ENCODE measurements at regions not wholly inside any gene's neighbourhood (a gene's known extent, or its start where the extent isn't known, plus 50 kb on each side); places are given as distances from the start of the nearest gene placed in this dataset.

DNA sequence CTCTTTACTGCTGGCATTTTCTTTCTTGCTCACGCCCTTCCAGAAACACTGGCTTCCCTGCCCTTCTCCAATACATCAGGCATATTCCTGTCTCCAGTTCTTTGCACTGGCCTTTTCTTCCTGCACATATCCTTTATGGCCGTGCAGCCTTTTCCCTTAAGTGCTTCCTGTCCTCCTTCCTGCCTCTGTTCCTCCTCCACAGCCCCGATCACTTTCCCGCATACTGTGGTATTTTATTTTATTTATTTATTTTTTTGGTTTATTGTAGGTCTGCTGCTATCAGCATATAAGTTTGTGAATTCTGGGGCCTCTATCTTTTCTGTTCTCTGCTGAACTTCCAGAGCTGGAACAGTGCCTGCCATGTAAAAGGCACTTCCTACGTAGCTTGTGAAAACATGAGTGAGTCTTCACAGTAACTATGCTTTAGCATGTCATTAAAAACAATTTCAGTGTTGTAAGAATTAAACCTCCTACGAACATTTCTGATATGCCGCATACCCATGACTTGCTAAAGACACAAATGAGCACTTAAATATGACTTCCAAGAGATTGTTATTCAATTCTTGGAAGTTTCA lies 289.1 kb downstream of the TRIB2 start:
- Histone ChIP-seq H3K4me3 (no peak overlapping the region), H3K4me1 (no peaks in the 10 kb centered on the region), H3K27me3 (peaks cover 0 to 2% of the 10 kb centered on the region in 2 donors), H3K27ac (no peak overlapping the region), H3K9me3 (no peaks in the 10 kb centered on the region), H3K36me3 (no peaks in the 10 kb centered on the region)
- DNase-seq = no peak
- 51% methylated on average over 7 of the region's 7 CpGs for WGBS (ENCODE audit: insufficient coverage, low coverage, low lambda C conversion rate, missing lambda C conversion rate)
- peak; percentile 32 to 65 (median 50) for ATAC-seq
- intact Hi-C loops (cut with DNase I) = no loop called here
- no peak for TF ChIP-seq POLR2A (IDR thresholded peaks at IDR 0.05)
- TF ChIP-seq, protein P1, sequence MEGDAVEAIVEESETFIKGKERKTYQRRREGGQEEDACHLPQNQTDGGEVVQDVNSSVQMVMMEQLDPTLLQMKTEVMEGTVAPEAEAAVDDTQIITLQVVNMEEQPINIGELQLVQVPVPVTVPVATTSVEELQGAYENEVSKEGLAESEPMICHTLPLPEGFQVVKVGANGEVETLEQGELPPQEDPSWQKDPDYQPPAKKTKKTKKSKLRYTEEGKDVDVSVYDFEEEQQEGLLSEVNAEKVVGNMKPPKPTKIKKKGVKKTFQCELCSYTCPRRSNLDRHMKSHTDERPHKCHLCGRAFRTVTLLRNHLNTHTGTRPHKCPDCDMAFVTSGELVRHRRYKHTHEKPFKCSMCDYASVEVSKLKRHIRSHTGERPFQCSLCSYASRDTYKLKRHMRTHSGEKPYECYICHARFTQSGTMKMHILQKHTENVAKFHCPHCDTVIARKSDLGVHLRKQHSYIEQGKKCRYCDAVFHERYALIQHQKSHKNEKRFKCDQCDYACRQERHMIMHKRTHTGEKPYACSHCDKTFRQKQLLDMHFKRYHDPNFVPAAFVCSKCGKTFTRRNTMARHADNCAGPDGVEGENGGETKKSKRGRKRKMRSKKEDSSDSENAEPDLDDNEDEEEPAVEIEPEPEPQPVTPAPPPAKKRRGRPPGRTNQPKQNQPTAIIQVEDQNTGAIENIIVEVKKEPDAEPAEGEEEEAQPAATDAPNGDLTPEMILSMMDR (IDR thresholded peaks at IDR 0.05) = no peak

DNA sequence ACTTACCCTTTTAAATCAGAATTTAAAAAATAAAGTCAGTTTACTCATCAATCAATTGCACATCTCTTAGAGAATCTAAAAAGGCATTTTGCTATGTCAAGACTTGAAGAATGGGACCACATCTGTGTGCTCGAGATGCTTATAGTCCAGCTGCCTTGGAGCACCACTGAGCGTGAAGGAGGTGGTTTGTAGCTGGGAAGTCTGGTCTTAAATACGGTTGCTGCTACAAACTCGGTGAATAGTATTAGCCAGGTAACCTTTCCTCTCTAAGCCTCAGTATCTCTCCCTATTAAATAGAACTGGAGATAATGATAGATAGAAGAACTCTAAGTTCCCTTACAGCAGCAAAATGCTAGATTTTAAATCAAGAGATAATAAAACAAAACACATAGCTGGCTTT lies 289.7 kb downstream of the TRIB2 start:
- no peaks in the 10 kb centered on the region for H3K4me1 ChIP-seq
- no peak for TF ChIP-seq POLR2A (IDR thresholded peaks at IDR 0.05)
- TF ChIP-seq, protein P1 (IDR thresholded peaks at IDR 0.05) = no peak
- no peaks in the 10 kb centered on the region for H3K9me3 ChIP-seq
- WGBS (ENCODE audit: insufficient coverage, low coverage, low lambda C conversion rate, missing lambda C conversion rate) = 30% methylated on average over 3 of the region's 4 CpGs
- ATAC-seq (peak in 2 of 4 donors; percentile 11 to 27), DNase-seq (no peak)
- peaks cover 0 to 2% of the 10 kb centered on the region in 2 donors for H3K27me3 ChIP-seq
- intact Hi-C loops (cut with DNase I) = no loop called here
- H3K36me3 ChIP-seq = no peaks in the 10 kb centered on the region
- no peak overlapping the region for H3K4me3 ChIP-seq
- H3K27ac ChIP-seq = peak overlapping the region in 1 of 3 donors; percentile 11

DNA sequence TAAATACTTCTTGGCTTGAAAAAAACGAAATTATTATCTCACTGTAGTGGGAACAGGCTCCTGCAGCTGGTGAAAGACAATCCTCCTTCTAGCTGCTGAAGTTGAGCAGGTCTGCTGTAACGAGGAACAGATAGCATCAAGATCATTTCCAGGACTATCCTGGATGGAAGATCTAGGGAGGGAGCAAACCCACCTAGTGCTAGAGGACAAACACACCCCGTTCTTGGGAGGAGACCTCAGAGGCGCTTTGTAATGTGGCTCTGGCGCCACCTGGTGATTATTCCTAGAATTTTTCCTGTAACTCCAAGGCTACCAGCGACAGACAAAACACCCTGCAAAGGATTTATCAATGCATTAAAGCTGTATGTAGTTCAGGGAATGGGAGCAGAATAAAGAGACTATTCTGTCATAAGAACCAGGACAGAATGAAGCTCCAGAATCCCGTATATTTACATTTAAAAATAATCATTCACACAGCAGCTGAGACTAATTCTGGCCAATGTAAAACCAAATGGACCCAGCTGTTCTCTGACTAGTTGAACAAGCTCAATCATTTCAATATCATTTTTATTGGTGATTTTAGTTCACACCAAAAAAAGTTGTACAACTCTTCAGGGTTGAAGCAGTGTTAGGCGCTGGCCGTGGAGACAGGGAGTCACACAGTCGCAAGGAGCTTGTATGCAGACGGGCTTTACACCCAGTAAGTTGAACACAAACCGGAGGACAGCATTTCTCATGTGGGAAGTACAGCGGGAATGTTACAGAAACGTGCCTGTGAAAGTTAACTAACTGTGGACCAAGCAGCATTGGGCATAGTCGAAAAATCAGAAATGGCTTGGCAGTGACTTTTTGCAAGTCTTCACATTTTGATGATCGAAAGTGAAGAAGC lies 290.3 kb downstream of the TRIB2 start:
- no peaks in the 10 kb centered on the region for H3K9me3 ChIP-seq
- peaks cover 0 to 2% of the 10 kb centered on the region in 2 donors for H3K27me3 ChIP-seq
- no peaks in the 10 kb centered on the region for H3K4me1 ChIP-seq
- DNase-seq (peak in 2 of 3 donors; percentile 29 to 59), ATAC-seq (peak; percentile 87 to 92 (median 89))
- H3K27ac ChIP-seq = no peak overlapping the region
- no peak overlapping the region for H3K4me3 ChIP-seq
- intact Hi-C loops (cut with DNase I) = no loop called here
- H3K36me3 ChIP-seq = no peaks in the 10 kb centered on the region
- TF ChIP-seq, protein P1 (IDR thresholded peaks at IDR 0.05) = peak; percentile 81 to 87 (median 86)
- TF ChIP-seq POLR2A (IDR thresholded peaks at IDR 0.05) = no peak
- 19% methylated on average over 16 of the region's 16 CpGs for WGBS (ENCODE audit: insufficient coverage, low coverage, low lambda C conversion rate, missing lambda C conversion rate)

DNA sequence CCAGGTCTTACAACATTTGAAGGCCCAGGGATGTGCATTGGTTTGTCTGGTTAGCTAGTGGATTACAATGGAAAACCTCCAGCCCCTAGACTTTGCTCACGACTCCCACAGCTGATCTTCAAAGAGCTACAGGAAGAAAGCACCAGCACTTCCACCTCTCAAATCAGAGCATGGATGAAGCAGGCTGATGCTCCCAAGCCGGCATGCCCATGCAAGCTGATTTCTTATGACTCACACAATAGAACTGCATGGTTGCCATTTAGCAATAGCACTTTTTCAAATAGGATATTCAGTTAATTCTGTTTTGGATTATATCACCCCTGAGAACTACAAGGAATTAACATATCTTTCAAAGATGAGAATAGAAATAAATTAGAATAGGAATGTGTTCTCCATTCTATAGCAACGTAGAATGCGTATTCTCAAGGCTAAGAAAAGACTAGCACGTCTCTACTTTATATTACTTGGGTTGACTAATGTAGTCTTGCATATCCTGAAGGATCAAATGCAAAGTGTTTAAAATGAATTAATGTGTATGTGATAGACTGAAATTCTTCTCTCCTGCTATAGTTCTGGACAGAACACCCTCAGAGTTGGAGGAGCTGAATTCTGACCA lies 292.4 kb downstream of the TRIB2 start:
- WGBS (ENCODE audit: insufficient coverage, low coverage, low lambda C conversion rate, missing lambda C conversion rate) = 65% methylated on average over 5 of the region's 5 CpGs
- TF ChIP-seq POLR2A (IDR thresholded peaks at IDR 0.05) = no peak
- TF ChIP-seq, protein P1 (IDR thresholded peaks at IDR 0.05) = no peak

More for the DNA sequence above, 292.4 kb downstream of the TRIB2 start:
- H3K9me3 ChIP-seq = no peaks in the 10 kb centered on the region
- DNase-seq (no peak), ATAC-seq (no peak)
- H3K27me3 ChIP-seq = peaks cover 0 to 2% of the 10 kb centered on the region in 2 donors
- no peaks in the 10 kb centered on the region for H3K4me1 ChIP-seq
- no peak overlapping the region for H3K4me3 ChIP-seq
- intact Hi-C loops (cut with DNase I) = no loop called here
- no peaks in the 10 kb centered on the region for H3K36me3 ChIP-seq
- H3K27ac ChIP-seq = no peak overlapping the region

Data from right lobe of liver (tissue), 6 donors.